ENCODE measurements at regions not wholly inside any gene's neighbourhood (a gene's known extent, or its start where the extent isn't known, plus 50 kb on each side); places are given as distances from the start of the nearest gene placed in this dataset.

DNA sequence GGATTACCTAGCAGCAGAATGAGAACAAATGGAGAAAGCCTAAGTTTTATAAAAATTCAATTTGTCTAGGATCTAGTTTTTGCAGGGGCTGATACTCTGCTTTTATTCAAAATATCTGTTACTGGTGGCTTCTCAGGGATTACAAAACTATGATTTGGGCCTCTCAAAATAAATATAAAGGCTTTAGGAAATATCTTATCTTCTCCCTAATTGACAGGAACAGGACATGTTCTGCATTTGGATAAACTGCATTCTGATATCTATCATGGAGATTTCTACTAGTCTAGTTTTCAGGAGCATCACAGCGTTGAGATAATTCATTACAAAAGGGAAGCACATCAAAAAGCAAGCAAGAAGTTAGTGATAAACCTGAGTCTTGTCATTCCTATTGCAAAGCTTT, 127.1 kb upstream of the ITGA1 start:
- Histone ChIP-seq H3K4me1 (peaks cover 18% of the 10 kb centered on the region), H3K4me3 (no peak overlapping the region), H3K27ac (replicated peaks) (no peak overlapping the region), H3K9me3 (replicated peaks) (no peaks in the 10 kb centered on the region), H3K36me3 (no peaks in the 10 kb centered on the region), H3K27me3 (ENCODE audit: low read depth) (no peaks in the 10 kb centered on the region)
- intact Hi-C loops (cut with micrococcal nuclease): loop anchor here (10.0 kb wide), 1 partner anchor 254 kb away; no protein-coding TSS in a partner anchor
- no peak for DNase-seq
- TF ChIP-seq, protein P1, sequence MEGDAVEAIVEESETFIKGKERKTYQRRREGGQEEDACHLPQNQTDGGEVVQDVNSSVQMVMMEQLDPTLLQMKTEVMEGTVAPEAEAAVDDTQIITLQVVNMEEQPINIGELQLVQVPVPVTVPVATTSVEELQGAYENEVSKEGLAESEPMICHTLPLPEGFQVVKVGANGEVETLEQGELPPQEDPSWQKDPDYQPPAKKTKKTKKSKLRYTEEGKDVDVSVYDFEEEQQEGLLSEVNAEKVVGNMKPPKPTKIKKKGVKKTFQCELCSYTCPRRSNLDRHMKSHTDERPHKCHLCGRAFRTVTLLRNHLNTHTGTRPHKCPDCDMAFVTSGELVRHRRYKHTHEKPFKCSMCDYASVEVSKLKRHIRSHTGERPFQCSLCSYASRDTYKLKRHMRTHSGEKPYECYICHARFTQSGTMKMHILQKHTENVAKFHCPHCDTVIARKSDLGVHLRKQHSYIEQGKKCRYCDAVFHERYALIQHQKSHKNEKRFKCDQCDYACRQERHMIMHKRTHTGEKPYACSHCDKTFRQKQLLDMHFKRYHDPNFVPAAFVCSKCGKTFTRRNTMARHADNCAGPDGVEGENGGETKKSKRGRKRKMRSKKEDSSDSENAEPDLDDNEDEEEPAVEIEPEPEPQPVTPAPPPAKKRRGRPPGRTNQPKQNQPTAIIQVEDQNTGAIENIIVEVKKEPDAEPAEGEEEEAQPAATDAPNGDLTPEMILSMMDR (IDR thresholded peaks at IDR 0.05; ENCODE audit: borderline replicate concordance): no peak

DNA sequence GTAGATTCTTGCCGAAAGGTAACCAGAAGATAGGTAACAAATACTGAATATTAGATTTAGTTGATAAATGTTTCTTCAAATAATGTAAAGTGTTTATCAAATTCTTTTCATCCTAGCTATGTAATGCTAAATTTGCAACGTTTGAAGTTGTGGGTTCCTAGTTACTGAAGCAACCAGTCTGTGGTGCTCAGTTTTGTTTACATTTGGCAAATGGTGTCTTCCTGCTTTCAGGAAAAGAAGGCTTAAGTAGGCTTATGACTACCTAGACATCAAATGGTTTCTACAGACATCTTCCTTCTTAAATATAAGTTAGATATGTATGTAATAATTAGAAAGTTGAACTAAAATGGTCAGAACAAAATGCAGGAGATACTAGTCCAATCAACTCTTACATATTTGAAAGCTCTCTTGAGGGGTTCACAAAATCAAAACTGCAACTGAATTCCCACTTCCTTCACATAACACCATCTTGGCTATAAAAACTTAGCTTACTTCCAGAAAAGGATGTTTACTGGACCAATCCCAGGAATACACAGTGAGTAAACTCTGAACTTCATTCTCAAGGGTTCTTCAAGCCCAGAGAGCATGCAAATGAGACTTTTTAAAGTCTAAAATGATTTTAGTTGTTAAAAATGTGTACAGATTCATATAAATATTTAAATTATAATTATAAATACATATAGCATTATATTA, 125.7 kb upstream of the ITGA1 start:
- intact Hi-C loops (cut with micrococcal nuclease): loop anchor here (10.0 kb wide), 1 partner anchor 253 kb away; no protein-coding TSS in a partner anchor
- DNase-seq: no peak
- no peaks in the 10 kb centered on the region for H3K9me3 ChIP-seq (replicated peaks)
- H3K4me3 ChIP-seq: no peak overlapping the region
- TF ChIP-seq, protein P1 (IDR thresholded peaks at IDR 0.05; ENCODE audit: borderline replicate concordance): no peak
- no peaks in the 10 kb centered on the region for H3K36me3 ChIP-seq
- H3K27me3 ChIP-seq (ENCODE audit: low read depth): no peaks in the 10 kb centered on the region
- peaks cover 14% of the 10 kb centered on the region for H3K4me1 ChIP-seq
- H3K27ac ChIP-seq (replicated peaks): no peak overlapping the region

DNA sequence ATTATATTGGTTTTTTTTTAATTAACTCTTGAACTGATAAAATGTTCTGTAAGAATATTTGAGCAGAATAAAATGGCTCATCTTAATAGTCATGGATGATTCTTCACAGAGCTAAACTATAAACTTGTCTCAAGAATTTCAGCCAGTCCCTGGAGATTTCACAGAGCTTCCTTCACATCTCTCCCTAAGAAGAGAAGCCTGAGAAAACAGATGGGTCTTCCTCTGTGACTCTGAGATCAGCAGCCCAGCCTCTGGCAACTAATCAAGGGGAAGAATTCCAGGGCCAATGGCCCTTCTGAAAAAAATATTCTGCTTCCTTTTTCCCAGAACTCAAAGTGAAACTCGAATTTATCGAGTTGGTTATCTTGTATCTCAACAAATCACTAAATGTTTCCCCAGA, 122.2 kb upstream of the ITGA1 start:
- no peaks in the 10 kb centered on the region for H3K27me3 ChIP-seq (ENCODE audit: low read depth)
- no peak for DNase-seq
- intact Hi-C loops (cut with micrococcal nuclease): loop anchor here (10.0 kb wide), 1 partner anchor 249 kb away; no protein-coding TSS in a partner anchor

DNA sequence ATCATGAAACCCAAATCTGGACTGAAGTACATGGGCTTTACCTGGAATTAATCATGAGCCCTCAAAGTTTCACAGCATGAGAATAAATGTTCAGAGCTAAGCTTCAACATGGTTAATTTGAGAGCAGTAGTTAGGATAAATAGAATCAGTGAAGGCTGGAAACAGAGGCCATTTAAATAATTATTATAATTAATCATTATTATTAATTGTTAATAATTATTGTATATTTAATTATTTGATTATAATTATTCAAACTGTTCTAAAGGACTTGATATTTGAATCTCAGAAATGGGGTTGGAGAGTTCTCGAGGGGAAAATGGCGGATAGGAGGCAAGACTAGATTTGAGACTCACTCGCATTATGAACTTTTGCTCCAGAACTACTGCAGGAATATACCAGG, 119.6 kb upstream of the ITGA1 start:
- Histone ChIP-seq H3K36me3 (no peaks in the 10 kb centered on the region), H3K27me3 (ENCODE audit: low read depth) (no peaks in the 10 kb centered on the region), H3K4me1 (peaks cover 12% of the 10 kb centered on the region), H3K27ac (replicated peaks) (no peak overlapping the region), H3K9me3 (replicated peaks) (no peaks in the 10 kb centered on the region), H3K4me3 (no peak overlapping the region)
- DNase-seq: no peak
- intact Hi-C loops (cut with micrococcal nuclease): loop anchor here (10.0 kb wide), 1 partner anchor 247 kb away; no protein-coding TSS in a partner anchor
- TF ChIP-seq, protein P1 (IDR thresholded peaks at IDR 0.05; ENCODE audit: borderline replicate concordance): no peak

More for the DNA sequence above, 122.2 kb upstream of the ITGA1 start:
- TF ChIP-seq, protein P1 (IDR thresholded peaks at IDR 0.05; ENCODE audit: borderline replicate concordance): no peak
- H3K4me3 ChIP-seq: peak overlapping the region; percentile 44
- H3K36me3 ChIP-seq: no peaks in the 10 kb centered on the region
- no peaks in the 10 kb centered on the region for H3K9me3 ChIP-seq (replicated peaks)
- peak overlapping the region; percentile 73 for H3K27ac ChIP-seq (replicated peaks)
- peaks cover 12% of the 10 kb centered on the region for H3K4me1 ChIP-seq

DNA sequence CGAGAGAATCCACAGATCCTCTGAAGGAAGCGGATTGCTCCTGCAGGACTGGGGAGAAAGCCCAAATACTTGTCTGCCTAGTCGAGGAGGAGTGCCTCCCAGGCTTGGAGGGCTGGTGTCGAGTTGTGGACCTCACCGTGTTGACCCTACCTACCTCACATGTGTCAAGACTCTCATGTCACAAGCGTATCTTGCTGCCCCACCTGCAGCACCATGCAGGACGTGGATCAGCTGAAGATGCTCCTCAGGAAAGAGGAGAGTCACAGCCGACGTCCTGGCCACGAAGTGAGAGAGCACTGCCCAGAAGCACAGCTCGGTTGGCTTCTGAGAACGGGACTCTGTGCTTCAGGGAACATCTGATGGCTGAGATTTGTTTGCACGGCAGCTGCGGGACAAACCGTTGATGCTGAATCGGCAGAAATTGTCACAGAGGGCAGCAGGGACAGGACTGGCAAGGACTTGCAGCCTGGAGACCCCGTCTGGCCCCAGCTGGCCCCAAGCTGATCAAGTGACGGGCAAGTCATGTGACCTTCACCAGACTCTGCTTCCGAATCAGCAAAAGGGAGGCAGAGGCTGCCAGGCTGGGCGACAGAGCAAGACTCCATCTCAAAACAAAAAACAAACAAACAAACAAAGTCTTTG, 119.1 kb upstream of the ITGA1 start:
- intact Hi-C loops (cut with micrococcal nuclease): loop anchor here (10.0 kb wide), 1 partner anchor 246 kb away; no protein-coding TSS in a partner anchor
- no peaks in the 10 kb centered on the region for H3K36me3 ChIP-seq
- H3K27me3 ChIP-seq (ENCODE audit: low read depth): no peaks in the 10 kb centered on the region
- TF ChIP-seq, protein P1 (IDR thresholded peaks at IDR 0.05; ENCODE audit: borderline replicate concordance): no peak
- H3K9me3 ChIP-seq (replicated peaks): no peaks in the 10 kb centered on the region
- H3K4me1 ChIP-seq: peaks cover 12% of the 10 kb centered on the region
- no peak overlapping the region for H3K27ac ChIP-seq (replicated peaks)
- no peak overlapping the region for H3K4me3 ChIP-seq
- DNase-seq: no peak
